HCT116 (cell line): ENCODE measurements at regions not wholly inside any gene's neighbourhood (a gene's known extent, or its start where the extent isn't known, plus 50 kb on each side); places are given as distances from the start of the nearest gene placed in this dataset.

Source experiments
- CEBPB ChIP-seq: IDR thresholded peaks from 2 replicates; pipeline ENCODE4 v1.6.1; 2012; ENCODE audit warnings: low read depth
- POLR2A ChIP-seq: IDR thresholded peaks from 2 replicates; pipeline ENCODE4 v1.7.0; 2011; ENCODE audit warnings: borderline replicate concordance; ENCODE audit not compliant: insufficient read depth, insufficient read length; ENCODE audit errors: extremely low read depth
- RAD21 ChIP-seq: IDR thresholded peaks from 2 replicates; pipeline ENCODE4 v1.6.1; 2012; ENCODE audit warnings: low read depth, mild to moderate bottlenecking
- TF ChIP-seq, protein P1 (sequence below), 3 experiments: fragments of 200-600 bp in 1 of 3; sonication (generic) in 1 of 3; IDR thresholded peaks in 2 of 3; conservative IDR thresholded peaks in 1 of 3; 2 replicates each; pipeline ENCODE4 v1.5.1; 2012 to 2017; ENCODE audit warnings: low read depth in 2 of 3, low read length in 2 of 3, antibody characterized with exemption in 1 of 3, borderline replicate concordance in 1 of 3, control low read depth in 1 of 3, mild to moderate bottlenecking in 1 of 3, mixed read lengths in 1 of 3, mixed run types in 1 of 3, moderate library complexity in 1 of 3; ENCODE audit not compliant: insufficient read depth in 1 of 3
- TF ChIP-seq, protein P2 (sequence below): IDR thresholded peaks from 2 replicates; pipeline ENCODE4 v1.6.1; 2012

DNA sequence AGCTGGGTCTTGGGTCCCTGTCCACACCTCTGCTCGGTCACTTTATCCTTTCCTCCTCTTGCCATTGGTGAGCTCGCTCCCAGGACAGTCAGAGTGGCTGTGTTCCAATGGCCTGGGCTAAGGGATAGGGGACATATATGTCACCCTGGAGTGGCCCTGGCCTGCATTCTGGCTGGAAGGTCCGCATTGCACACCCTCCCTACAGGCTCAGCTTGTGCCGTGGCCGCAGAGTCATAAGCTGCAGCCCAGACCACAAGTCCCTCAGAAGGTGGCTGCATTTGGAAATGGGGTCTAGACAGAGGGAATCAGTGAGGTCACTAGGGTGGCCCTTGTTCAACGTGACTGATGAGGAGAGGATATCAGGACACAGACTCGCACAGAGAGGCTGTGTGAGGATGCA lies 363.8 kb upstream of the SHH start:
- no peak for TF ChIP-seq CEBPB
- TF ChIP-seq, protein P1, sequence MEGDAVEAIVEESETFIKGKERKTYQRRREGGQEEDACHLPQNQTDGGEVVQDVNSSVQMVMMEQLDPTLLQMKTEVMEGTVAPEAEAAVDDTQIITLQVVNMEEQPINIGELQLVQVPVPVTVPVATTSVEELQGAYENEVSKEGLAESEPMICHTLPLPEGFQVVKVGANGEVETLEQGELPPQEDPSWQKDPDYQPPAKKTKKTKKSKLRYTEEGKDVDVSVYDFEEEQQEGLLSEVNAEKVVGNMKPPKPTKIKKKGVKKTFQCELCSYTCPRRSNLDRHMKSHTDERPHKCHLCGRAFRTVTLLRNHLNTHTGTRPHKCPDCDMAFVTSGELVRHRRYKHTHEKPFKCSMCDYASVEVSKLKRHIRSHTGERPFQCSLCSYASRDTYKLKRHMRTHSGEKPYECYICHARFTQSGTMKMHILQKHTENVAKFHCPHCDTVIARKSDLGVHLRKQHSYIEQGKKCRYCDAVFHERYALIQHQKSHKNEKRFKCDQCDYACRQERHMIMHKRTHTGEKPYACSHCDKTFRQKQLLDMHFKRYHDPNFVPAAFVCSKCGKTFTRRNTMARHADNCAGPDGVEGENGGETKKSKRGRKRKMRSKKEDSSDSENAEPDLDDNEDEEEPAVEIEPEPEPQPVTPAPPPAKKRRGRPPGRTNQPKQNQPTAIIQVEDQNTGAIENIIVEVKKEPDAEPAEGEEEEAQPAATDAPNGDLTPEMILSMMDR (IDR thresholded peaks at IDR 0.05 in 2 of 3, conservative IDR thresholded peaks at IDR 0.05 in 1 of 3; ENCODE audit: borderline replicate concordance in 1 of 3, insufficient read depth in 1 of 3, low read depth in 2 of 3, low read length in 2 of 3) = no peak
- no peak for TF ChIP-seq POLR2A
- TF ChIP-seq, protein P2, sequence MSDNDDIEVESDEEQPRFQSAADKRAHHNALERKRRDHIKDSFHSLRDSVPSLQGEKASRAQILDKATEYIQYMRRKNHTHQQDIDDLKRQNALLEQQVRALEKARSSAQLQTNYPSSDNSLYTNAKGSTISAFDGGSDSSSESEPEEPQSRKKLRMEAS = no peak
- TF ChIP-seq RAD21 = no peak
